HFFc6 (cell line): ENCODE measurements at regions not wholly inside any gene's neighbourhood (a gene's known extent, or its start where the extent isn't known, plus 50 kb on each side); places are given as distances from the start of the nearest gene placed in this dataset.

ENCODE experiments used
- DNase-seq: peaks from one replicate; pipeline ENCODE4 v3.0.0-alpha.2; 2018
- H3K27ac Mint-ChIP-seq: 2 replicates; pipeline ENCODE4 v1.8.0; 2020; ENCODE audit warnings: mild to moderate bottlenecking, mixed read lengths
- H3K27me3 Mint-ChIP-seq: 2 replicates; pipeline ENCODE4 v1.8.0; 2021; ENCODE audit warnings: mild to moderate bottlenecking, moderate library complexity, mixed read lengths; ENCODE audit not compliant: insufficient read depth
- H3K36me3 Mint-ChIP-seq: 2 replicates; pipeline ENCODE4 v1.8.0; 2021; ENCODE audit warnings: low read depth, mixed read lengths
- H3K4me1 Mint-ChIP-seq: 2 replicates; pipeline ENCODE4 v1.8.0; 2020; ENCODE audit warnings: low read depth, mixed read lengths
- H3K4me3 Mint-ChIP-seq: 2 replicates; pipeline ENCODE4 v1.8.0; 2020; ENCODE audit warnings: mild to moderate bottlenecking, moderate library complexity, mixed read lengths
- H3K9me3 Mint-ChIP-seq: 2 replicates; pipeline ENCODE4 v1.8.0; 2020; ENCODE audit warnings: mild to moderate bottlenecking, mixed read lengths
- CTCF ChIP-seq: fragments of 200-600 bp; sonication (generic); IDR thresholded peaks from 2 replicates; pipeline ENCODE4 v1.5.0; 2021; ENCODE audit warnings: antibody characterized with exemption, mild to moderate bottlenecking

GRCh38 chr6:164007881-164008280 is 593.4 kb downstream of the QKI start:
- no peaks in the 10 kb centered on the region for H3K4me1 Mint-ChIP-seq
- no peak for TF ChIP-seq CTCF
- no peak overlapping the region for H3K4me3 Mint-ChIP-seq
- peaks cover 5% of the 10 kb centered on the region; the same call in 1 of the 2 replicates for H3K36me3 Mint-ChIP-seq
- H3K9me3 Mint-ChIP-seq: peaks cover 28% of the 10 kb centered on the region
- H3K27ac Mint-ChIP-seq: no peak overlapping the region
- H3K27me3 Mint-ChIP-seq: no peaks in the 10 kb centered on the region; the same call in 1 of the 2 replicates
- no peak for DNase-seq

DNA sequence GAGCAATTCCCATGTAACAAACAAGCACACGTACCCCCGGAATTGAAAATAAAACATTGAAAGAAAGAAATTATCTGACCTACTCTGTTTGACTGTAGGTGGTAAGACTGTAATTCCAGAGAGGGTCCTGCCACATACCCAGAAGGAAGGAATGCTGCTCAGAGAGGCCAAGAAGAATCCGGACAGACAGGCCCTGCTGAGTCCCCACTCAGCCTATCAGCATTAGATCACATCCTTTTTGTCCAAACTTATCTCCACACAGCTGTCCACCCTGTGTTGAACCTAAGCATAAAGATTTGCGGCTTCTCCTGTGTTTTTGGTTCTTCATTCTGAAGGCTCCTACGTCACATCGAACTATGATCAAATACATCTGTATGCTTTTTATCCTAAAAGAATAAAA is 591.9 kb downstream of the QKI start:
- peaks cover 5% of the 10 kb centered on the region; the same call in 1 of the 2 replicates for H3K36me3 Mint-ChIP-seq
- H3K27me3 Mint-ChIP-seq: peaks cover 1% of the 10 kb centered on the region
- no peak overlapping the region for H3K4me3 Mint-ChIP-seq
- TF ChIP-seq CTCF: no peak
- no peak overlapping the region for H3K27ac Mint-ChIP-seq
- peaks cover 40% of the 10 kb centered on the region for H3K9me3 Mint-ChIP-seq
- no peaks in the 10 kb centered on the region for H3K4me1 Mint-ChIP-seq
- DNase-seq: no peak

DNA sequence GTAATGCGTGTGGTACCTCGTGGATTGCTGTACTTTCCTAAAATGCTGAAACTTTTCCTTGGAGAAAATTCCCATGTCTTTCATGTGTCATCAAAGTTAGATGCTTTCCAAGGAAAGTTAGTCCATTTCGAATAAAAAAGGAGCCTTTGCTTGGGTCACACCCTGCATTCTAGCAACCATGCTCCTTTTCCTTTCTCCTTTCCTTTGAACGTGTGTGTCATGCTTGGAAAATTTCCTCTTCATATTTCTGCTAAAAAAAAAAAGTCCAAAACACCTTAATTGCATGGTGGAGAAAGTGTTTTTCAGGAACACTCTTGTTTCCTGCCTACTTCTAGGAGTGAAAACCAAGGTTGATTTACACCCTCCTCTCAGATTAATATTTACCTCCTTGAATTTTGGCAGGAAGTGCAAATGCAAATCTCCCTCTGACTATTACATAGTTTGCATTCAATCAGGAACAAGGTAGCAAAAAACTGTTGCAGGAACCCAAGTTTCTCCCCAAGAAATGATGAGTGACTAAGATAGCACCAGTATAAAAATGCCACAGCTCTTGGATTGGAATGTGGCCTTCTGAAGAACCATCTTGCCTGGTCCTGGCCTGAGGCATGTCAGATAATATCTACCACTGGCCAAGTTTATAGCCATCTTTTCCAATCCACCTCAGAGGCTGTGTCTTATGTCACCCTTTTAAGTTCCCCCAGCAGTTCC is 590.6 kb downstream of the QKI start:
- no peak for DNase-seq
- H3K4me1 Mint-ChIP-seq: no peaks in the 10 kb centered on the region
- peaks cover 40% of the 10 kb centered on the region for H3K9me3 Mint-ChIP-seq
- no peak overlapping the region for H3K4me3 Mint-ChIP-seq
- no peak overlapping the region for H3K27ac Mint-ChIP-seq
- H3K36me3 Mint-ChIP-seq: peaks cover 5% of the 10 kb centered on the region; the same call in 1 of the 2 replicates
- H3K27me3 Mint-ChIP-seq: peaks cover 1% of the 10 kb centered on the region
- no peak for TF ChIP-seq CTCF

DNA sequence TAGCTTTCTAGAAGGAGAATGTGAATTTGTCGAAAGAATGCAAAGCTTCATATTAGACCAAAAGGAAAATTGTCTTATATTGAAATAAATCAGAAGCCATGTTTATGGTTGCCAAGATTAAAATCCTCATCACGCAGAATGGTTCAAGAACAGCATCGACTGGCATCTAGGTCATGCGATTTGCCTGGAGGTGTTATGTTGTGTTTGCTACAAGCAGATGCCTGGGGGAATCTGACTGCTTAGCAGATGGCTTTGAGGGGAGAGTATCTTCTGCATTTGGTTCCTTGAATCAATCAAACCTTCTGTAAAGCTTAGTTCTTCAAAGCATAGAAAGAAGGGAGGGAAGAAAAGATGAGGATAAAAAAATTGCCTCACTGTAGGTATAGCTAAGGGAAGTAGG is 585.8 kb downstream of the QKI start:
- Mint-ChIP-seq H3K4me3 (no peak overlapping the region), H3K27ac (no peak overlapping the region), H3K36me3 (peaks cover 5% of the 10 kb centered on the region; the same call in 1 of the 2 replicates), H3K9me3 (peaks cover 32% of the 10 kb centered on the region; the same call in 1 of the 2 replicates), H3K4me1 (no peaks in the 10 kb centered on the region), H3K27me3 (peaks cover 4% of the 10 kb centered on the region)
- DNase-seq: no peak
- no peak for TF ChIP-seq CTCF

DNA sequence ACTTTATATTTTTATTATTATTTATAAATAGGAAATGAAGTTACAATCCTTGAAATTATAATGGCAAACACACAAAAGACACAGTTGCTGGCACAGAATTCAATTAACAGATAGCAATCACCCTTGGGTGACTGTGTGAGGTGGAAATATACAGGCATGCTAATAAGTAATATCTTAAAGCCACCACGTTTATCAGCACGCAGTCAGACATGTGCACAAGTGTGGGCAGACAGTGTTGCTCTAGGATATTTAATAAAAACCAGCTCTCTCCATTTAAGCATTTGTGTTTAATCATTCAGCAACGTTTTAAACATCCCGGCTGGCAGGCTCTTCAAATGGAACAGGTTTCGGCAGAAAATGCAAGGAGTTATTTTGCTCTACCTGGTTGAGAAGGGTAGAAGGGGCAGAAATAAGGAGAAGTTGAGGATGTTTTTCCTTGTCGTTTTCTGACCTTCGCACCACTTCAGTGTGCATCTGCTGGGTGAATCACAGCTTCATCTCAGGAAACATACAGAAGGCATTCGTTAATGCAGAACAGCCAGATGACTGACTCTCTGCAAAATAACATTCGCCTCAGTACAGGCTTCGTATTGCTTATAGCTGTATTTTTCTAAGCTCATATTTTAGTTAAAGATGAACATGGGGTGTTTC is 585.1 kb downstream of the QKI start:
- H3K27me3 Mint-ChIP-seq: peaks cover 4% of the 10 kb centered on the region
- no peak for TF ChIP-seq CTCF
- H3K36me3 Mint-ChIP-seq: peaks cover 5% of the 10 kb centered on the region; the same call in 1 of the 2 replicates
- peaks cover 32% of the 10 kb centered on the region; the same call in 1 of the 2 replicates for H3K9me3 Mint-ChIP-seq
- no peak for DNase-seq
- no peak overlapping the region for H3K4me3 Mint-ChIP-seq
- H3K27ac Mint-ChIP-seq: no peak overlapping the region
- H3K4me1 Mint-ChIP-seq: no peaks in the 10 kb centered on the region
